ENCODE measurements at regions not wholly inside any gene's neighbourhood (a gene's known extent, or its start where the extent isn't known, plus 50 kb on each side); places are given as distances from the start of the nearest gene placed in this dataset.

GRCh38 chr11:119910051-119910450 is 181.1 kb upstream of the NECTIN1 start:
- TF ChIP-seq EP300 (IDR thresholded peaks at IDR 0.05) (no peak), CTCF (IDR thresholded peaks at IDR 0.05) (no peak), POLR2AphosphoS5 (IDR thresholded peaks at IDR 0.05) (no peak), POLR2A (IDR thresholded peaks at IDR 0.05; ENCODE audit: low read depth) (no peak)
